Liver (tissue), 8 donors: ENCODE measurements at regions not wholly inside any gene's neighbourhood (a gene's known extent, or its start where the extent isn't known, plus 50 kb on each side); places are given as distances from the start of the nearest gene placed in this dataset.
A peak's percentile ranks its signal among the peaks of the same experiment; 100 is the strongest.

Source experiments
- DNase-seq: peaks from one replicate; pipeline ENCODE4 v3.0.0-alpha.2; 2017; ENCODE audit warnings: low spot score
- H3K27ac ChIP-seq, 2 donors: one replicate each; pipeline ENCODE4 v1.7.0; 2013; ENCODE audit warnings: inconsistent platforms in 2 of 2, low read length in 2 of 2, control low read depth in 1 of 2, low read depth in 1 of 2, mild to moderate bottlenecking in 1 of 2
- H3K27me3 ChIP-seq, 4 donors: one replicate each; pipeline versions ENCODE4 v1.6.1 to v1.7.0; 2013; ENCODE audit warnings: low read length in 3 of 4, inconsistent platforms in 1 of 4, mild to moderate bottlenecking in 1 of 4, moderate library complexity in 1 of 4; ENCODE audit not compliant: control insufficient read depth in 4 of 4, insufficient read depth in 4 of 4
- H3K36me3 ChIP-seq, 4 donors: one replicate each; pipeline versions ENCODE4 v1.6.1 to v1.7.0; 2013; ENCODE audit warnings: low read length in 3 of 4, mild to moderate bottlenecking in 3 of 4, low read depth in 1 of 4, moderate library complexity in 1 of 4; ENCODE audit not compliant: control insufficient read depth in 4 of 4, insufficient read depth in 3 of 4
- H3K4me1 ChIP-seq, 4 donors: one replicate each; pipeline versions ENCODE4 v1.6.1 to v1.7.0; 2013; ENCODE audit warnings: low read length in 3 of 4, mild to moderate bottlenecking in 3 of 4, moderate library complexity in 1 of 4; ENCODE audit not compliant: control insufficient read depth in 4 of 4, insufficient read depth in 4 of 4
- H3K4me3 ChIP-seq, 3 donors: one replicate each; pipeline versions ENCODE4 v1.6.1 to v1.7.0; 2013; ENCODE audit warnings: low read length in 3 of 3, control low read depth in 1 of 3, low read depth in 1 of 3, mild to moderate bottlenecking in 1 of 3
- H3K9ac ChIP-seq, 2 donors: one replicate each; pipeline ENCODE4 v1.7.0; 2013; ENCODE audit warnings: low read length in 2 of 2, mild to moderate bottlenecking in 2 of 2, moderate library complexity in 2 of 2, control low read depth in 1 of 2, low read depth in 1 of 2
- H3K9me3 ChIP-seq, 4 donors: one replicate each; pipeline versions ENCODE4 v1.6.1 to v1.7.0; 2013; ENCODE audit warnings: low read length in 3 of 4; ENCODE audit not compliant: control insufficient read depth in 4 of 4
- EGR1 ChIP-seq, 2 donors: IDR thresholded peaks; 2 replicates each; pipeline ENCODE4 v1.6.1; 2016 to 2018; ENCODE audit warnings: antibody characterized with exemption in 2 of 2, low read depth in 2 of 2
- FOXA1 ChIP-seq: IDR thresholded peaks from 2 replicates; pipeline ENCODE4 v1.6.1; 2016; ENCODE audit warnings: antibody characterized with exemption
- GABPA ChIP-seq, 2 donors: IDR thresholded peaks in 1 of 2; conservative IDR thresholded peaks in 1 of 2; 2 replicates each; pipeline ENCODE4 v1.6.1; 2016; ENCODE audit warnings: antibody characterized with exemption in 2 of 2, mild to moderate bottlenecking in 1 of 2, moderate library complexity in 1 of 2
- HNF4G ChIP-seq: IDR thresholded peaks from 2 replicates; pipeline ENCODE4 v1.6.1; 2016; ENCODE audit warnings: antibody characterized with exemption
- JUND ChIP-seq, 2 donors: IDR thresholded peaks; 2 replicates each; pipeline ENCODE4 v1.6.1; 2016; ENCODE audit warnings: antibody characterized with exemption in 2 of 2
- MAX ChIP-seq: IDR thresholded peaks from 2 replicates; pipeline ENCODE4 v1.6.1; 2016; ENCODE audit warnings: antibody characterized with exemption
- NR2F2 ChIP-seq: IDR thresholded peaks from 2 replicates; pipeline ENCODE4 v1.6.1; 2016; ENCODE audit warnings: antibody characterized with exemption
- RAD21 ChIP-seq, 2 donors: IDR thresholded peaks; 2 replicates each; pipeline ENCODE4 v1.6.1; 2016; ENCODE audit warnings: antibody characterized with exemption in 2 of 2, mild to moderate bottlenecking in 2 of 2
- RXRA ChIP-seq, 2 donors: IDR thresholded peaks; 2 replicates each; pipeline ENCODE4 v1.6.1; 2017 to 2018; ENCODE audit warnings: antibody characterized with exemption in 2 of 2, mild to moderate bottlenecking in 1 of 2
- SP1 ChIP-seq: IDR thresholded peaks from 2 replicates; pipeline ENCODE4 v1.6.1; 2018; ENCODE audit warnings: antibody characterized with exemption, mild to moderate bottlenecking
- TAF1 ChIP-seq: conservative IDR thresholded peaks from 2 replicates; pipeline ENCODE4 v1.6.1; 2016; ENCODE audit warnings: antibody characterized with exemption, mild to moderate bottlenecking
- YY1 ChIP-seq: IDR thresholded peaks from 2 replicates; pipeline ENCODE4 v1.6.1; 2016; ENCODE audit warnings: antibody characterized with exemption, mild to moderate bottlenecking
- WGBS: extraction: QIAGEN DNeasy Blood & Tissue Kit; methylation state at CpG from one replicate; pipeline ENCODE4 v1.1.7; 2013; 5-methylcytosine and 5-hydroxymethylcytosine counted together
- TF ChIP-seq, protein P1 (sequence below): fragments of 150-350 bp; IDR thresholded peaks from 2 replicates; pipeline ENCODE4 v1.5.1; 2017; ENCODE audit warnings: improper control_type of control experiment, low read depth, low read length; ENCODE audit not compliant: missing input control
- TF ChIP-seq, protein P2 (sequence below): IDR thresholded peaks from 2 replicates; pipeline ENCODE4 v1.6.1; 2016; ENCODE audit warnings: antibody characterized with exemption
- donor health status: healthy.
- donor health status: healthy.
- donor health status: healthy.
- donor health status: healthy.
- donor health status: healthy.

- TF ChIP-seq, protein P1, sequence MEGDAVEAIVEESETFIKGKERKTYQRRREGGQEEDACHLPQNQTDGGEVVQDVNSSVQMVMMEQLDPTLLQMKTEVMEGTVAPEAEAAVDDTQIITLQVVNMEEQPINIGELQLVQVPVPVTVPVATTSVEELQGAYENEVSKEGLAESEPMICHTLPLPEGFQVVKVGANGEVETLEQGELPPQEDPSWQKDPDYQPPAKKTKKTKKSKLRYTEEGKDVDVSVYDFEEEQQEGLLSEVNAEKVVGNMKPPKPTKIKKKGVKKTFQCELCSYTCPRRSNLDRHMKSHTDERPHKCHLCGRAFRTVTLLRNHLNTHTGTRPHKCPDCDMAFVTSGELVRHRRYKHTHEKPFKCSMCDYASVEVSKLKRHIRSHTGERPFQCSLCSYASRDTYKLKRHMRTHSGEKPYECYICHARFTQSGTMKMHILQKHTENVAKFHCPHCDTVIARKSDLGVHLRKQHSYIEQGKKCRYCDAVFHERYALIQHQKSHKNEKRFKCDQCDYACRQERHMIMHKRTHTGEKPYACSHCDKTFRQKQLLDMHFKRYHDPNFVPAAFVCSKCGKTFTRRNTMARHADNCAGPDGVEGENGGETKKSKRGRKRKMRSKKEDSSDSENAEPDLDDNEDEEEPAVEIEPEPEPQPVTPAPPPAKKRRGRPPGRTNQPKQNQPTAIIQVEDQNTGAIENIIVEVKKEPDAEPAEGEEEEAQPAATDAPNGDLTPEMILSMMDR, result no peak
- no peak for TF ChIP-seq TAF1
- TF ChIP-seq FOXA1, result no peak
- TF ChIP-seq, protein P2, sequence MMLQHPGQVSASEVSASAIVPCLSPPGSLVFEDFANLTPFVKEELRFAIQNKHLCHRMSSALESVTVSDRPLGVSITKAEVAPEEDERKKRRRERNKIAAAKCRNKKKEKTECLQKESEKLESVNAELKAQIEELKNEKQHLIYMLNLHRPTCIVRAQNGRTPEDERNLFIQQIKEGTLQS, result no peak
- no peak for TF ChIP-seq HNF4G
- TF ChIP-seq YY1, result no peak
- TF ChIP-seq NR2F2, result no peak
- no peak for TF ChIP-seq GABPA (IDR thresholded peaks at IDR 0.05 in 1 of 2, conservative IDR thresholded peaks at IDR 0.05 in 1 of 2)
These were observed 415.9 kb downstream of the FUT8 start (continued) for GRCh38 chr14:65828396-65828795.

- H3K27ac ChIP-seq, result no peak overlapping the region
- no peaks in the 10 kb centered on the region for H3K4me1 ChIP-seq
- H3K36me3 ChIP-seq, result no peaks in the 10 kb centered on the region
- H3K27me3 ChIP-seq, result no peaks in the 10 kb centered on the region
- 56% methylated on average over 10 of the region's 10 CpGs for WGBS
- H3K9me3 ChIP-seq, result no peaks in the 10 kb centered on the region
- H3K4me3 ChIP-seq, result no peak overlapping the region
- peak in 1 of 2 donors; percentile 14 for TF ChIP-seq RAD21 (IDR thresholded peaks at IDR 0.05)
- no peak for TF ChIP-seq RXRA (IDR thresholded peaks at IDR 0.05)
- no peak for TF ChIP-seq GABPA (IDR thresholded peaks at IDR 0.05 in 1 of 2, conservative IDR thresholded peaks at IDR 0.05 in 1 of 2)
- TF ChIP-seq FOXA1, result no peak
- no peak for TF ChIP-seq SP1
- H3K9ac ChIP-seq, result no peak overlapping the region
- DNase-seq, result no peak
These were observed 420.1 kb downstream of the FUT8 start for GRCh38 chr14:65832431-65833266.

DNA sequence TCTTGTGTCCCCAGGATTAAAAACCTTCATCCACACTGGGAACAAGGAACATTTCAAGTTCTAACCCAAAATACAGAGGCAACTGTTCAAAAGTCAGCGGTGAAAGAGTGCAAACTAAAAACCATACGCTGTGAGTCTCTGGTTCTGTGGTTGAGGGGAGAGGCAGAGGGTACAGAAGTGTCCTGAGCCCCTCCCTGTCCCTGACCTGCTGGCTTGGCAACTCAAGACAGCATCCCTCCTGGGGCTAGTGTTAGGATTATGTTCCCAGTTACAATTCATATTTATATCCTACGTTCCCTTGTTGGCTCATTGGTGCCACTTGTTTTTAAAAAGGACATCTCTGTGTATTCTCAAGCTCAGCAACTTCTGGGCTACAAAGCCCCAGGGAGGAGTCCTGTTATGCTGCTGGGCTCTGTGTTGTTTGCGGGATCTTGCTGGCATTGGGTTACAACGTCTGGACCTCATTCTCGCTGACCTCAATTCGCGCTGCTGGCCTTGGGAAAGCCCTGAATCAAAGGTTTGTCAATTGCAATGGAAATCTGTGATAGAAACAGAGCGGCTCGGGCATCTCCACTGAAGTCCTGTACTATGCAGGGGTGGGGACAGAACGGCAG, 420.8 kb downstream of the FUT8 start:
- H3K4me3 ChIP-seq, result no peak overlapping the region
- WGBS, result 88% methylated on average over 11 of the region's 11 CpGs
- H3K36me3 ChIP-seq, result no peaks in the 10 kb centered on the region
- no peak for TF ChIP-seq HNF4G
- no peak for TF ChIP-seq FOXA1
- no peak for TF ChIP-seq MAX
- no peak for TF ChIP-seq EGR1 (IDR thresholded peaks at IDR 0.05; ENCODE audit: low read depth in 2 of 2)
- TF ChIP-seq JUND (IDR thresholded peaks at IDR 0.05), result no peak
- no peak for TF ChIP-seq GABPA (IDR thresholded peaks at IDR 0.05 in 1 of 2, conservative IDR thresholded peaks at IDR 0.05 in 1 of 2)
- TF ChIP-seq TAF1, result no peak
- H3K9me3 ChIP-seq, result no peaks in the 10 kb centered on the region
- H3K9ac ChIP-seq, result no peak overlapping the region
- no peak for DNase-seq
- H3K27ac ChIP-seq, result no peak overlapping the region
- no peaks in the 10 kb centered on the region for H3K27me3 ChIP-seq
- no peaks in the 10 kb centered on the region for H3K4me1 ChIP-seq
